DOHH2 (cell line): ENCODE measurements at regions not wholly inside any gene's neighbourhood (a gene's known extent, or its start where the extent isn't known, plus 50 kb on each side); places are given as distances from the start of the nearest gene placed in this dataset.

Source experiments
- H3F3A ChIP-seq: fragments of 200-600 bp; sonication (generic), shearing (Covaris generic); 2 replicates; pipeline ENCODE4 v1.6.0; 2016; ENCODE audit warnings: antibody characterized with exemption, mild to moderate bottlenecking; ENCODE audit not compliant: control insufficient read depth, insufficient read depth
- H3K27ac ChIP-seq: fragments of 200-600 bp; sonication (generic); 2 replicates; pipeline ENCODE4 v1.5.1; 2014; ENCODE audit warnings: low read depth, mild to moderate bottlenecking, low read length, moderate library complexity
- H3K27me3 ChIP-seq: fragments of 200-600 bp; sonication (generic); 2 replicates; pipeline ENCODE4 v1.6.1; 2014; ENCODE audit warnings: mild to moderate bottlenecking, low read length, mixed read lengths; ENCODE audit not compliant: control insufficient read depth
- H3K36me3 ChIP-seq: fragments of 200-600 bp; sonication (generic); 2 replicates; pipeline ENCODE4 v1.6.1; 2014; ENCODE audit warnings: mild to moderate bottlenecking, low read length, moderate library complexity, mixed read lengths; ENCODE audit not compliant: control insufficient read depth
- H3K4me1 ChIP-seq: fragments of 200-600 bp; sonication (generic); 2 replicates; pipeline ENCODE4 v1.6.1; 2014; ENCODE audit warnings: mild to moderate bottlenecking, low read length, mixed read lengths; ENCODE audit not compliant: control insufficient read depth
- H3K4me2 ChIP-seq: fragments of 200-600 bp; sonication (generic); 2 replicates; pipeline ENCODE4 v1.6.0; 2014; ENCODE audit warnings: mild to moderate bottlenecking, low read length, moderate library complexity
- H3K4me3 ChIP-seq: fragments of 200-600 bp; sonication (generic); 2 replicates; pipeline ENCODE4 v1.5.1; 2014; ENCODE audit warnings: mild to moderate bottlenecking, low read length, mixed read lengths
- H3K79me2 ChIP-seq: fragments of 200-600 bp; sonication (generic); 2 replicates; pipeline ENCODE4 v1.6.1; 2014; ENCODE audit warnings: mild to moderate bottlenecking, low read length, mixed read lengths; ENCODE audit not compliant: control insufficient read depth
- H3K9me2 ChIP-seq: fragments of 200-600 bp; sonication (generic); replicated peaks from 2 replicates; pipeline ENCODE4 v1.6.1; 2014; ENCODE audit warnings: mild to moderate bottlenecking, low read length, mixed read lengths; ENCODE audit not compliant: control insufficient read depth
- H3K9me3 ChIP-seq: fragments of 200-600 bp; sonication (generic); 2 replicates; pipeline ENCODE4 v1.6.1; 2014; ENCODE audit warnings: antibody characterized with exemption, low read length, mixed read lengths; ENCODE audit not compliant: control insufficient read depth, insufficient read depth
- H4K20me1 ChIP-seq: fragments of 200-600 bp; sonication (generic); 2 replicates; pipeline ENCODE4 v1.6.0; 2014; ENCODE audit warnings: low read depth, mild to moderate bottlenecking, antibody characterized with exemption, low read length, moderate library complexity; ENCODE audit not compliant: control insufficient read depth, insufficient read depth
- EZH2phosphoT487 ChIP-seq: fragments of 200-600 bp; sonication (generic); IDR thresholded peaks from 2 replicates; pipeline ENCODE4 v1.6.1; 2017; ENCODE audit warnings: borderline replicate concordance, mild to moderate bottlenecking, antibody characterized with exemption, low read length, moderate library complexity, mixed read lengths
- TF ChIP-seq, protein P1 (sequence below): fragments of 200-600 bp; sonication (generic); IDR thresholded peaks from one replicate; pipeline ENCODE4 v1.5.1; 2014; ENCODE audit warnings: antibody characterized with exemption, mild to moderate bottlenecking, low read depth, low read length; ENCODE audit not compliant: poor library complexity, severe bottlenecking

GRCh38 chr18:72207280-72207679, 336.9 kb downstream of the CBLN2 start:
- H3F3A ChIP-seq = no peaks in the 10 kb centered on the region
- no peak overlapping the region for H3K4me2 ChIP-seq
- no peaks in the 10 kb centered on the region for H3K9me2 ChIP-seq
- H3K9me3 ChIP-seq = peaks cover 3% of the 10 kb centered on the region; the same call in 1 of the 2 replicates
- H3K27ac ChIP-seq = no peak overlapping the region
- no peak for TF ChIP-seq EZH2phosphoT487
- TF ChIP-seq, protein P1, sequence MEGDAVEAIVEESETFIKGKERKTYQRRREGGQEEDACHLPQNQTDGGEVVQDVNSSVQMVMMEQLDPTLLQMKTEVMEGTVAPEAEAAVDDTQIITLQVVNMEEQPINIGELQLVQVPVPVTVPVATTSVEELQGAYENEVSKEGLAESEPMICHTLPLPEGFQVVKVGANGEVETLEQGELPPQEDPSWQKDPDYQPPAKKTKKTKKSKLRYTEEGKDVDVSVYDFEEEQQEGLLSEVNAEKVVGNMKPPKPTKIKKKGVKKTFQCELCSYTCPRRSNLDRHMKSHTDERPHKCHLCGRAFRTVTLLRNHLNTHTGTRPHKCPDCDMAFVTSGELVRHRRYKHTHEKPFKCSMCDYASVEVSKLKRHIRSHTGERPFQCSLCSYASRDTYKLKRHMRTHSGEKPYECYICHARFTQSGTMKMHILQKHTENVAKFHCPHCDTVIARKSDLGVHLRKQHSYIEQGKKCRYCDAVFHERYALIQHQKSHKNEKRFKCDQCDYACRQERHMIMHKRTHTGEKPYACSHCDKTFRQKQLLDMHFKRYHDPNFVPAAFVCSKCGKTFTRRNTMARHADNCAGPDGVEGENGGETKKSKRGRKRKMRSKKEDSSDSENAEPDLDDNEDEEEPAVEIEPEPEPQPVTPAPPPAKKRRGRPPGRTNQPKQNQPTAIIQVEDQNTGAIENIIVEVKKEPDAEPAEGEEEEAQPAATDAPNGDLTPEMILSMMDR = no peak
- no peaks in the 10 kb centered on the region for H3K27me3 ChIP-seq
- no peaks in the 10 kb centered on the region for H4K20me1 ChIP-seq
- no peak overlapping the region for H3K4me3 ChIP-seq
- H3K4me1 ChIP-seq = no peaks in the 10 kb centered on the region
- H3K36me3 ChIP-seq = no peaks in the 10 kb centered on the region
- no peaks in the 10 kb centered on the region for H3K79me2 ChIP-seq

DNA sequence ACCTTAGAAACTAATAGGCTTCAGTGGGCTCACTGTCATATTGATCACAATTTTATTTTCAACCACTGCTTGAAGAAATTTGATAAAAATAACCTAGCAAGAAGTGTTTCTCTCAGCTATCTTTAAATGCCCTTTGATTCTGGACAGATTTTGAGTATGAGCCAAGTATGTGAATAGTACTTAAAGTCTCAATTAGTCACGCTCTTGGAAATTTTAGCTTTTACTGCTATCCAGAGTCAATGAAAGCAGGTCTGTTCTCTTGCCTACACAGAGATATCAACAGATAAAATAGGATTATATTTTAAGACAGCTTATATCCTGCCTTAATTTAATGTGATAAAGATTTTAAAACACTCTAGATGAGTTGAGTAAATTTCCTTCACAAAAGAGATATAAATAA, 337.3 kb downstream of the CBLN2 start:
- Histone ChIP-seq H3K9me3 (peaks cover 3% of the 10 kb centered on the region; the same call in 1 of the 2 replicates), H3K9me2 (no peaks in the 10 kb centered on the region), H3K4me3 (no peak overlapping the region), H3K4me1 (no peaks in the 10 kb centered on the region), H3K79me2 (no peaks in the 10 kb centered on the region), H3K4me2 (no peak overlapping the region), H4K20me1 (no peaks in the 10 kb centered on the region), H3K27me3 (no peaks in the 10 kb centered on the region), H3F3A (no peaks in the 10 kb centered on the region), H3K27ac (no peak overlapping the region), H3K36me3 (no peaks in the 10 kb centered on the region)
- no peak for TF ChIP-seq EZH2phosphoT487
- TF ChIP-seq, protein P1 = no peak

DNA sequence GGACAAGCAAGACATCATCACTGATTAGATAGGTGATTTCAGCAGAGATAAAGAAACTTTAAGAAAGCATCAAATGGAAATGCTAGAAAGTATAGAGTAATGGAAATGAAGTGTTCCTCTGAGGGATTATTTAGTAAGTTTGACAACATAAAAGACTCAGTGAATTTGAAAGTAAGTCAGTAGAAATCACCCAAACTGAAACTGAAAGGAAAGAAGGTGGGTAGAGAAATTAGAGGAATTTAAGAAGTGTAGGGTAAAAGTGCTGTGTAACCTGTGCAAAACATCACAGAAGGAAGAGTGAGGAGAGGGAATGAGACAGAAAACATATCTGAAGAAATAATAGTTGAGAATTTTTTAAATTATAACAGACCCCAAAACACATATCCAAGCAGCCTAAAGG, 343.1 kb downstream of the CBLN2 start:
- Histone ChIP-seq H3K4me1 (no peaks in the 10 kb centered on the region), H3K4me3 (no peak overlapping the region), H3F3A (no peaks in the 10 kb centered on the region), H4K20me1 (no peaks in the 10 kb centered on the region), H3K9me3 (0 out of 2 replicates have a peak, but pooled peaks cover 4% of the 10 kb centered on the region), H3K36me3 (no peaks in the 10 kb centered on the region), H3K9me2 (no peaks in the 10 kb centered on the region), H3K79me2 (no peaks in the 10 kb centered on the region), H3K27me3 (no peaks in the 10 kb centered on the region), H3K4me2 (no peak overlapping the region), H3K27ac (no peak overlapping the region)
- TF ChIP-seq, protein P1 = no peak
- TF ChIP-seq EZH2phosphoT487 = no peak

GRCh38 chr18:72197591-72197990, 346.6 kb downstream of the CBLN2 start:
- H3K9me2 ChIP-seq = no peaks in the 10 kb centered on the region
- no peak overlapping the region for H3K4me3 ChIP-seq
- H3K27ac ChIP-seq = no peak overlapping the region
- no peaks in the 10 kb centered on the region for H3F3A ChIP-seq
- H3K36me3 ChIP-seq = no peaks in the 10 kb centered on the region
- no peaks in the 10 kb centered on the region for H3K27me3 ChIP-seq
- no peak overlapping the region for H3K4me2 ChIP-seq
- no peak for TF ChIP-seq EZH2phosphoT487
- TF ChIP-seq, protein P1 = no peak
- H4K20me1 ChIP-seq = no peaks in the 10 kb centered on the region
- H3K9me3 ChIP-seq = 0 out of 2 replicates have a peak, but pooled peaks cover 4% of the 10 kb centered on the region
- no peaks in the 10 kb centered on the region for H3K4me1 ChIP-seq
- H3K79me2 ChIP-seq = no peaks in the 10 kb centered on the region
